ENCODE measurements at regions not wholly inside any gene's neighbourhood (a gene's known extent, or its start where the extent isn't known, plus 50 kb on each side); places are given as distances from the start of the nearest gene placed in this dataset.

DNA sequence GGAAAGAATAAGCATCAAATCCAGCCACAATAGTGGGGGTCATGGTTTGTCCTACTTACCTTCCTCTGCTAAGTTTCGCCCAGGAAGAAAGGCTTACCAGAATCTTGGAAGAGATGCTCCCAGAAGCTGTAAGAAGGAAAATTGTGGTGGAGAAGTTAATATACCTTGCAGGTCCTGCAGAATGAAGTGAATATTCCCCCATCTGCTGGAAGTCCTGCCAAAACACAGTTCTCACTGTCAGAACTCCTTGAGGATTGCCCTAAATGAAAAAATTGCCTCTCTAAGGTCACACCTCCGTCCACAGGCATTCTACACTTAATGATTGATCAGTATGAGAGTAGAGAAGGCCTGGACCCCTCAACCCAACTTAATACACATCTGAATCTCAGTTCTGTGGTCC, 78.4 kb upstream of the RGS21 start:
- ChIA-PET POLR2A (no interaction called here), CTCF (no interaction called here)
- TF ChIP-seq, protein P1, sequence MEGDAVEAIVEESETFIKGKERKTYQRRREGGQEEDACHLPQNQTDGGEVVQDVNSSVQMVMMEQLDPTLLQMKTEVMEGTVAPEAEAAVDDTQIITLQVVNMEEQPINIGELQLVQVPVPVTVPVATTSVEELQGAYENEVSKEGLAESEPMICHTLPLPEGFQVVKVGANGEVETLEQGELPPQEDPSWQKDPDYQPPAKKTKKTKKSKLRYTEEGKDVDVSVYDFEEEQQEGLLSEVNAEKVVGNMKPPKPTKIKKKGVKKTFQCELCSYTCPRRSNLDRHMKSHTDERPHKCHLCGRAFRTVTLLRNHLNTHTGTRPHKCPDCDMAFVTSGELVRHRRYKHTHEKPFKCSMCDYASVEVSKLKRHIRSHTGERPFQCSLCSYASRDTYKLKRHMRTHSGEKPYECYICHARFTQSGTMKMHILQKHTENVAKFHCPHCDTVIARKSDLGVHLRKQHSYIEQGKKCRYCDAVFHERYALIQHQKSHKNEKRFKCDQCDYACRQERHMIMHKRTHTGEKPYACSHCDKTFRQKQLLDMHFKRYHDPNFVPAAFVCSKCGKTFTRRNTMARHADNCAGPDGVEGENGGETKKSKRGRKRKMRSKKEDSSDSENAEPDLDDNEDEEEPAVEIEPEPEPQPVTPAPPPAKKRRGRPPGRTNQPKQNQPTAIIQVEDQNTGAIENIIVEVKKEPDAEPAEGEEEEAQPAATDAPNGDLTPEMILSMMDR (IDR thresholded peaks at IDR 0.05; ENCODE audit: low read depth, low read length), result no peak
- no peaks in the 10 kb centered on the region for H3K27me3 ChIP-seq (ENCODE audit: control insufficient read depth, insufficient read depth, low read length)
- no peaks in the 10 kb centered on the region for H3K9me3 ChIP-seq (ENCODE audit: control insufficient read depth, insufficient read depth, low read length)
- no peak for DNase-seq (ENCODE audit: low read depth, low spot score)
- H3K27ac ChIP-seq (ENCODE audit: low read depth, low read length), result no peak overlapping the region
- no peak overlapping the region for H3K4me3 ChIP-seq (ENCODE audit: low read depth, low read length)

DNA sequence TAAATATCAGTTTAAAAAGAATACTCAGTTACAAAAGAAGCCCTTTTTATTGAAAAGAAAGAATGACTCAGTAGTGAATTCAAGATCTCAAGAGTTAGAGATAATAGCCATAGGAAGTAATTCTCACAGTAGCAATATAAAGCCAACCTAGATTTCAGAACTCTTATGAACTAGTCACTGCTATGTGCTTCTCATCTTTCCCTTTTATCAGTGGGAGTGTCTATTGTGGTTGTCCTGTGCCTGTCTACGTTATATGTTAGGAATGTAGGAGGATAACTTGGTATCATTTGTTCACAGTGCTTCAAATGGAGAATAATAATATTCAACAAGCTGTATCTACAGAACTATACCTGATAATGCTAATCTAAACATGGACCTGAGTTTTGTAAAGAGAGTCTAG, 73.1 kb upstream of the RGS21 start:
- H3K27me3 ChIP-seq (ENCODE audit: control insufficient read depth, insufficient read depth, low read length), result no peaks in the 10 kb centered on the region
- H3K4me3 ChIP-seq (ENCODE audit: low read depth, low read length), result no peak overlapping the region
- TF ChIP-seq, protein P1 (IDR thresholded peaks at IDR 0.05; ENCODE audit: low read depth, low read length), result no peak
- no peaks in the 10 kb centered on the region for H3K9me3 ChIP-seq (ENCODE audit: control insufficient read depth, insufficient read depth, low read length)
- H3K27ac ChIP-seq (ENCODE audit: low read depth, low read length), result no peak overlapping the region
- ChIA-PET CTCF (no interaction called here), POLR2A (no interaction called here)
- DNase-seq (ENCODE audit: low read depth, low spot score), result no peak

DNA sequence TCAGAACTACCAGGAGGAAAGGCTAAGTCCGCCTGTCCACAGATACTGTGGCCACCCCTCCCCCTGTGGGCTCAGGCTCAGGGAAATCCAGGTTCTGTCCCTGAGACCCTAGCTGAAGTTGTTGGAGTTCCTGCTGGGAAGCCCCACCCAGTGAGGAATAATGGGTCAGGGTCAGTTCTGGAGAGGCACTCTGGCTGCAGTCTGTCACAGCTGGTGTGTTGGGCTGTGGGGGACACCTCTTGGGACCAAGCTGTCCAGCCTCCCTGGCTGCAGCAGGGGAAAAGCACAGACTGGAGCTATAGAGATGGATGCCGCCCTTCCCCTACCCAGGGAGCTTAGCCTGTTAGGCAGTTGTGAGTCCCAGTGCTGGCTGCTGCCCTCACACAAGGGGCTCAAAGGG, 65.1 kb upstream of the RGS21 start:
- DNase-seq (ENCODE audit: low read depth, low spot score), result no peak
- CTCF ChIA-PET, result no interaction called here
- Histone ChIP-seq H3K27ac (ENCODE audit: low read depth, low read length) (no peak overlapping the region), H3K9me3 (ENCODE audit: control insufficient read depth, insufficient read depth, low read length) (no peaks in the 10 kb centered on the region; the same call in 1 of the 2 replicates), H3K27me3 (ENCODE audit: control insufficient read depth, insufficient read depth, low read length) (no peaks in the 10 kb centered on the region), H3K4me3 (ENCODE audit: low read depth, low read length) (no peak overlapping the region)
- TF ChIP-seq, protein P1 (IDR thresholded peaks at IDR 0.05; ENCODE audit: low read depth, low read length), result no peak
- POLR2A ChIA-PET, result no interaction called here

DNA sequence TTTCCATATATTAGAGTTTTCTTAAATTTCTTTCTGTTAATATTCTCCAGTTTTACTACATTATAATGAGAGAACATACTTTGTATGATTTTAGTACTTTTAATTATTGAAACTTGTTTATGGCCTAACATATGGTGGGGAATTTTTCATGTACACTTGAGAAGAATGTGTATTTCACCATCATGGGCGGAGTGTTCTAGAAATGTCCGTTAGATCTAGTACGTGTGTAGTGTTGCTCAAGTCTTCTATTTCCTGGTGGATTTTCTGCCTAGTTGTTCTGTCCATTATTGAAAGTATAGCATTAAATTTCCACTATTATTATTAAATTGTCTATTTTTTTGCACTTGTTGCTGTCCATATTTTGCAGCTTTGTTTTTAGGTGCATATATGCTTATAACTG, 64.0 kb upstream of the RGS21 start:
- Histone ChIP-seq H3K27me3 (ENCODE audit: control insufficient read depth, insufficient read depth, low read length) (no peaks in the 10 kb centered on the region), H3K27ac (ENCODE audit: low read depth, low read length) (no peak overlapping the region), H3K4me3 (ENCODE audit: low read depth, low read length) (no peak overlapping the region), H3K9me3 (ENCODE audit: control insufficient read depth, insufficient read depth, low read length) (no peaks in the 10 kb centered on the region; the same call in 1 of the 2 replicates)
- CTCF ChIA-PET, result no interaction called here
- TF ChIP-seq, protein P1 (IDR thresholded peaks at IDR 0.05; ENCODE audit: low read depth, low read length), result no peak
- DNase-seq (ENCODE audit: low read depth, low spot score), result no peak
- POLR2A ChIA-PET, result no interaction called here

DNA sequence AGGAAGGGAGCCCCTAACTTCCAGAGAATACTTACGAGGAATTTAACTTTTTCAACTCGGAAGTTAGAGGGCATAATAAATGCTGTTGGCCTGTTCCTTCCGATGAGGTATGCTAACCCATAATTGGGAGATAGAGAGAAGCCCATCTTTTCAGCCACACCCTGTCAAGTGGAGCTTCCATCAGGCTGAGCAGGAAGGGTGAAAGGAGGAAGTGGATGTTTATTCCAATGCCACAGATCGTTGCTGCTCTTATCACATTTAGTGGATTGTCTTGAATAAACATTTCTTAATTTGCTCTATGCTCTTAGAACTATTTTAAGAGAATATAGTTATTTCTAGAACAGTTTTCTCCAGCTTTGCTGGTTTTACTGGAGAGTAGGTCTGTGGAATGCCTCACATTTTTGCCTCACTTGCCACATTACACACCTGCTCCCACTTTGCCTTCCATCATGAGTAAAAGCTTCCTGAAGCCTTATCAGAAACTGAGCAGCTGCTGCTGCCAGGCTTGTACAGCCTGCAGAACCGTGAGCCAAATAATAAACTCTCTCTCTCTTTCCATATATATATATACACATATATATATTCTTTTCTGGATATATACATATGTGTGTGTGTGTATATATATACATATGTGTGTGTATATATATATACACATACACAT, 60.0 kb upstream of the RGS21 start:
- ChIA-PET POLR2A (no interaction called here), CTCF (no interaction called here)
- H3K27me3 ChIP-seq (ENCODE audit: control insufficient read depth, insufficient read depth, low read length), result no peaks in the 10 kb centered on the region
- H3K4me3 ChIP-seq (ENCODE audit: low read depth, low read length), result no peak overlapping the region
- H3K9me3 ChIP-seq (ENCODE audit: control insufficient read depth, insufficient read depth, low read length), result no peaks in the 10 kb centered on the region; the same call in 1 of the 2 replicates
- DNase-seq (ENCODE audit: low read depth, low spot score), result no peak
- no peak overlapping the region for H3K27ac ChIP-seq (ENCODE audit: low read depth, low read length)
- TF ChIP-seq, protein P1 (IDR thresholded peaks at IDR 0.05; ENCODE audit: low read depth, low read length), result no peak

Measured in AG04450 (cell line).